ENCODE measurements at regions not wholly inside any gene's neighbourhood (a gene's known extent, or its start where the extent isn't known, plus 50 kb on each side); places are given as distances from the start of the nearest gene placed in this dataset.

- H3K4me1 ChIP-seq (ENCODE audit: low read depth): no peaks in the 10 kb centered on the region
- H3K4me3 ChIP-seq: no peak overlapping the region
- H3K36me3 ChIP-seq (ENCODE audit: low read depth): no peaks in the 10 kb centered on the region
- no peaks in the 10 kb centered on the region for H3K9me3 ChIP-seq
- DNase-seq (no peak), ATAC-seq (no peak)
- TF ChIP-seq CTCF (IDR thresholded peaks at IDR 0.05): no peak
- intact Hi-C loops (cut with DNase I, micrococcal nuclease): no loop called here
These were observed 211.9 kb downstream of the HAO1 start for GRCh38 chr20:7728338-7728737.

- no peak for TF ChIP-seq CTCF (IDR thresholded peaks at IDR 0.05)
- DNase-seq (no peak), ATAC-seq (no peak)
- Histone ChIP-seq H3K4me1 (ENCODE audit: low read depth) (no peaks in the 10 kb centered on the region), H3K9me3 (no peaks in the 10 kb centered on the region), H3K36me3 (ENCODE audit: low read depth) (no peaks in the 10 kb centered on the region), H3K4me3 (no peak overlapping the region)
- intact Hi-C loops (cut with DNase I, micrococcal nuclease): no loop called here
These were observed 206.0 kb downstream of the HAO1 start for GRCh38 chr20:7734216-7734615.

GRCh38 chr20:7736336-7736735, 203.9 kb downstream of the HAO1 start:
- no peaks in the 10 kb centered on the region for H3K4me1 ChIP-seq (ENCODE audit: low read depth)
- intact Hi-C loops (cut with DNase I, micrococcal nuclease): no loop called here
- ATAC-seq: no peak

GRCh38 chr20:7741866-7742265, 198.4 kb downstream of the HAO1 start:
- H3K9me3 ChIP-seq: peaks cover 2% of the 10 kb centered on the region
- H3K4me1 ChIP-seq (ENCODE audit: low read depth): no peaks in the 10 kb centered on the region
- TF ChIP-seq CTCF (IDR thresholded peaks at IDR 0.05): no peak
- H3K4me3 ChIP-seq: no peak overlapping the region
- no peaks in the 10 kb centered on the region for H3K36me3 ChIP-seq (ENCODE audit: low read depth)
- intact Hi-C loops (cut with DNase I, micrococcal nuclease): no loop called here
- ATAC-seq: no peak
- DNase-seq: no peak

More at GRCh38 chr20:7736336-7736735, 203.9 kb downstream of the HAO1 start:
- DNase-seq: no peak
- Histone ChIP-seq H3K36me3 (ENCODE audit: low read depth) (no peaks in the 10 kb centered on the region), H3K9me3 (no peaks in the 10 kb centered on the region), H3K4me3 (no peak overlapping the region)
- no peak for TF ChIP-seq CTCF (IDR thresholded peaks at IDR 0.05)

GRCh38 chr20:7742479-7742878, 197.8 kb downstream of the HAO1 start:
- DNase-seq (no peak), ATAC-seq (no peak)
- Histone ChIP-seq H3K9me3 (peaks cover 2% of the 10 kb centered on the region), H3K4me1 (ENCODE audit: low read depth) (no peaks in the 10 kb centered on the region), H3K4me3 (no peak overlapping the region), H3K36me3 (ENCODE audit: low read depth) (no peaks in the 10 kb centered on the region)
- intact Hi-C loops (cut with DNase I, micrococcal nuclease): no loop called here
- no peak for TF ChIP-seq CTCF (IDR thresholded peaks at IDR 0.05)

GRCh38 chr20:7744411-7744810, 195.8 kb downstream of the HAO1 start:
- ATAC-seq: no peak
- intact Hi-C loops (cut with DNase I, micrococcal nuclease): no loop called here

More at GRCh38 chr20:7744411-7744810, 195.8 kb downstream of the HAO1 start:
- Histone ChIP-seq H3K9me3 (peaks cover 2% of the 10 kb centered on the region), H3K4me1 (ENCODE audit: low read depth) (no peaks in the 10 kb centered on the region), H3K36me3 (ENCODE audit: low read depth) (no peaks in the 10 kb centered on the region), H3K4me3 (no peak overlapping the region)
- TF ChIP-seq CTCF (IDR thresholded peaks at IDR 0.05): no peak
- DNase-seq: no peak
